HuH-7.5 (cell line): ENCODE measurements at regions not wholly inside any gene's neighbourhood (a gene's known extent, or its start where the extent isn't known, plus 50 kb on each side); places are given as distances from the start of the nearest gene placed in this dataset.
"Not testable (repeated sequence)": the region's sequence is repeated elsewhere in the genome, so short reads cannot be mapped to it uniquely, and the experiment has no call there.

Source experiments
- DNase-seq: peaks from one replicate; pipeline ENCODE4 v3.0.0; 2011; ENCODE audit warnings: low spot score

DNA sequence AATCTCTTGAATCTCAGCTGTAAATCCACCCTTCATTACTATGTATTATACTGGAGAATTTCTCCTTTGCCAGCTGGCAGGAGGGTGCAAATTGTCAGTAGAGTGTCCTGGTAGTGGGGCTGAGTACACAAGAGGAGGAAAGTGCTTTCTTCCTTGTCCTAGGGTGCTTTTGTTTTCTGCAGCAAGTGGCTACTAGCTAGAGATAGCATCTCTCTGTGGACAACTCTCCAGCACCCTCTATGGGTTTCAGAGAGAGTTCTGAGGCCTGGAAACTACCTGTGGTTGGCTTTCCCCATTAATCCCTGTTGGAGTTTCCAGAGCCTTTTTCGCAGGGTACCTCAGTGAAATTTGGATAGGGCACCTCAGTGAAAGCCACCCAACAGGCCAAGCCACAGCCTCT is 422.5 kb upstream of the RGS17 start:
- no peak for DNase-seq

DNA sequence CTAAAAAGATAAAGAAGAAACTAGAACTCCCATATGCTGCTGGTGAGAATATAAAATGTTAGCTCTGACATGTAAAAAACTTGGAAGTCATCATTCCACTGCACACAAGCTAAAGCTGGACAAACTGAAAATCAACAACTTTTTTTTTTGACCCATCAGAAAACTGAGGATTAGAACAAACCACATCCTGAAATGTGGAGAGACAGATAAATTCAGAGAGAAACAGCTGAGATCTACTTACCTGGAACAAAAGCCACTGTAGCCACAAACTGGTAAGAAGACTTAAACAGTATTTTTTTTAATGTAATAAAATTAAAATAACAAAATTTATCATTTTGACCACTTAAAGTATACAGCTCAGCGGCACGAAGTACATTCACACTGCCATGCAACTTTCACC is 408.5 kb upstream of the RGS17 start:
- DNase-seq, result no peak

DNA sequence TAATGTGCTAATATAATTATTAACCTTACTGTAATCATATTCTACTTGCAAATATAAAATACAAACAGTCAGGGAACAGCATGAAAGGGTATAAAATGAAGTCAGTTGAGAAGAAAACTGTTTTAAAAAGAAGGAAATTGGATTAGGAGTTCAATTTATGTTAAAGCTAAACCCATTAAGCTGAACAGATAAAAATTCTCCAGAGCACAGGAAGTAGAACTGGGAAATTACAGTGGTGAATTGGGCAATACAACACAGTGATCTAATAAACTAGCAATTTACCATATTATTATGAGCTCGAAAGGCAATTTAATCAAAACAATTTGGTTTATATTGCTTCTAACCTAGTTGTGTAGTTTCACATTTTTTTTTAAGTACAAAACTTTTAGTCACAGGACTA is 407.4 kb upstream of the RGS17 start:
- DNase-seq, result no peak

DNA sequence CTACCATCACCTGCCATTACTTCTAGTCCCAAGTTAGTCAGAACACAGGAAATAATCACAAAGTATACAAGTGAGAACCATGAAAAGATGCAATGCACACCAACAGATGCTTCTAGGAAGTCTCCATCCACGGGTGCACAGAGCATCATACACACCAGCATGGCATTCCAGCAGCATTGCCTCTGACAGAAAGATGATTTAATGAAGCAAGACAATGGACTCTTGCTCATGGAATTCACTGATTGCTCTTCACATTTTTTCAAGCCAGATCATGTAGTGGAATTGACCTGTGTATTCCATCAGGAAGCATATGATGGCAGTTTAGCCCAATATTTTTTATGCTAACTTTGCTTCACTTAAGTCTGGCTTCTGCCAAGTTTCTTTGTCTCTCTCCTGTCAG is 406.3 kb upstream of the RGS17 start:
- no peak for DNase-seq

DNA sequence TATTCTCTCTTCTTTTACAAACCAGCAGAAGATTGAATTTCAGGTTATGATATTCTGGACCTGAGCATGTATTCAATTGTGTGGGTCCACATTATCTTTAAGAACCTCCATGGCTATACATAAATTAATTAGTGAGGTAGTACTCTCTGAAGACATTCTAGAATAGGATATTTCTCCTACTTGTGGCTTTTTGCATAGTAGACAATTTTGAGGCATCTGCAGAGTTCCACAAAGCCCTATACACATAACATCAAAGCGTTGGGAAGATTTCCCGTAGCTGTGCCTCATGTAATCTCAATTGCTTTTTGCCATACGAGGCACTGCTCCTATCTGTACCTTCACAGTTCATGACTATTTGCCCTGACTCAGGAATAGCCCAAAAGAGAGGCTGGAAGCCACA is 395.4 kb upstream of the RGS17 start:
- no peak for DNase-seq

DNA sequence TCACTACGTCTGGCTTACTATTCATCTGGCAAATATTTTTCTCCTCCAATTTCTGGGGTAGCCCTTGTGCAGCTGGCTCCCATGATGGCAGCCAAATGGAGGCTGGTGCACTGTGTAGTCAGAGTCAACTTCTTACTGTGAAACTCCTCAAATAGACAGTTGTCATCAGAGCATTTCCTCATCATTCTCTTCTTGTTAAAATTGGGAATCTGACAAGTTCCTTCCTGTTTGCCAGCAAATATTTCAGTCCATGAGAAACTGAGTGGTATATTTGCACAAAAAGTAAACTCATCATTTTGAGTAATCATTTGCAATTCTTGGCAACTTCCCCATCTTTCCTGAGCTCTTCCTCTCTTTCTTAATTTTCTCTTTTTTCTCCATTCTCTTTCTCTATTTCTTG is 394.9 kb upstream of the RGS17 start:
- DNase-seq, result no peak

DNA sequence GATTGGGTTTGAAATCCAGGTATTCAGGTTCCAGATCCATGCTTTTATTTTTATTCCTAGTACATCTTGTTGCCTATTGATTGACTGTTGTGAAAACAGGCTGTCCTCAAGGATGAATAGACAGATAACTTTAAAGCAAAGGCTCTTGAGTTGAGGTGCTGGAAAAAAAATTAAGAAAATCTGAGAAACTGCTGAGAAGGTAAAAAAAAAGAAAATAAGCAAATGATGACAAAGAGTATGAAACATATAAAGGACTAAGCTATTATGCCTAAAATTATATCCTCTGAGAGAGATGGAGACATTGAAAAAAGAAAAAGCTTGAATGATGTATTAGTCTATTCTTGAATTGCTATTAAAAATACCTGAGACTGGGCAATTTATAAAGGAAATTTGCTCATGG is 392.3 kb upstream of the RGS17 start:
- DNase-seq, result no peak

DNA sequence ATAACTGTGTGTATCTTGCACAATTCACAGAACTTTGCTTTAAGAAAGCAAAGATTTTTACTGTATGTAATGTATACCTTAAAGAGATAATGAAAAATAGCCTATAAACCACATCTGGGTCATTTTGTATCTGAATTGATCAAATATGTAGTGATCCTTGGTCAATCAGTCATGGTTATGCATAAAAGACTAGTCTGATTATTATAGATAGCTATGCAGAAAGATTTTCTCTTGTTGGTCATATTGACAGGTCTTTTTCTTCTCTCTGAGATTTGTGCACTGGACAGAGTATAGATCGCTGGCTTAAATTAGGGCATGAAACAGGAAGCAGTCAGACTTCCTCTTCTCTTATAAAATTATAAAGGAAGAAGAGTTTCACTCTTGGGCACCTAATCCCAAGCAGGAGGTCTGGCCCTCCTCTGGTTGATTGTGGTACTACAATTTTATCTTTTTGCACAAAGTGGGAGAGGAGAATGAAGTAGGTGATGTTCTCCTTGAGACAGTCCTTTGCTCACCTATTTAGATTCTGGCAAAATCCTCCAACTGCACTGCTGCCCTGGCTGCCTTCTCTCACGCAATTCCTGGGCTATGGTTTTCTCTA is 380.9 kb upstream of the RGS17 start:
- DNase-seq, result peak; percentile 5

DNA sequence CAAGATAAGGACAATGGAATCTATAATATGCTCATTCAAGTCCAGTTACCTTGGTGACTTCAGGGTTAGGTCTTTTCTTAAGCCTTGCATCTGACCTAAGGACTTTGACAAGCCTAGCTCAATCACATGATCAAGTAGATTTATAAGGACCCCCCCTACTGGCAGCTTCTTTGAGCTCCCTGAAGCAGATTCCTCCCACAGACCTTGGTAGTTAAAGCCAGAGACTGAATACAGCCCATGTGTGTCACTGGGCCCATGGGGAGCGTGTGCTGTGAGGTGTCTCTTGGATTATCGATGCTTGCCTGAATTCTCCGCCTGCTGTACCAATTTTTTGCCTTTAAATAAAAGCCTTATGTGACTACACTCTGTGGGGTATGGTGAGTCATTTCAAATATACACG is 372.7 kb upstream of the RGS17 start:
- no peak for DNase-seq

DNA sequence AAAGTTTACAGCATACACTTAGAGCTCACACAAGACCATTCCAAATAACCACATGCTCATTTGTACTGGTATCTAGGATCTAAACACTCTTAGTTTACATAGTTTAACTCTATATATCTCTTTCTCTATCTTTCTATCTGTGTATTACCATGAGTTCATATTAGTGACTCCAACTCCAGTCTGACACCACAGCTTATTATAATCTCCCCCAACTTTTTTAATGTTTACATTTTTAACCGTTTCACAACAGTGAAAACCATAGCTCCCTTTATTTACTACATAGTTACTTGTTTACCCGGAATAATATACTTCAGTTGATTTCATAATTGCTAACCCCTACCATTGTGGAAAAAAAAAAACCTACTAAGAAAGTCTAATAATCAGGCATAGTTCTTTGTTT is 362.4 kb upstream of the RGS17 start:
- no peak for DNase-seq

DNA sequence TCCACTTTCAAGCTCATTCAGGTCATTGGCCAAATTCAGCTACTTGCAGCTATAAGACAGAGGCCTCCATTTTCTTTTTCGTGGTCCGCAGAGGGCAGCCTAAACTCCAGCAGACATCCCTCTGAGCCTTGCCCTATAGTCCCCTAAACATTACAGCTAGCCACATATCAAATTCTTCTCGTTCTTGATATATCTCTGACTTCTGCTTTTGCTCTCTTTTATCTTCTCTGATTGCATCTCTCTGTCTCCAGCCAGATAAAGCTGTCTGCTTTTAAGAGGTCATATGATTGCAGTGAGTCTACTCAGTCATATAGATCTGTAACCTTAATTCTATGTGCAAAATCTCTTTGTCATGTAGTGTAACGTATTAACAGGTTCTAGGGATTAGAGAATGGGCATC is 358.4 kb upstream of the RGS17 start:
- DNase-seq, result no peak

DNA sequence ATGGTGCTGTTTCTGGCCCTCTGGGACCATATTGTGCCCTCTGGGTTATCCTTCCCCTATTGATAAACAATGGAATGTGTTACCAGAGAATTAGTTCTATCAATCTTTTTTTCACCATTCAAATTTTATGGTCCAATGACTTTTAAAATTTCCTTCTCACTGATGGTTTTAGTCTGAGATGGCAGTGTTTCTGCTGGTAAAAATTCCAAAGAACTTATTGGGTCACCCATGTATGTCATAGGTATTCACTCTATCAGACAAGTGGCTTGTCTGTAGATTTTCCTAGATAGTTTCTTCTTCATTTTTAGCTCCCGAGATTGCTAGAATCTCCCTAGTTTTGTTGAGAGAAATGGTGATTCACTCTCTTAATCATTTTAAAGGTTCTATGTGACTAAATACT is 357.2 kb upstream of the RGS17 start:
- DNase-seq, result no peak

DNA sequence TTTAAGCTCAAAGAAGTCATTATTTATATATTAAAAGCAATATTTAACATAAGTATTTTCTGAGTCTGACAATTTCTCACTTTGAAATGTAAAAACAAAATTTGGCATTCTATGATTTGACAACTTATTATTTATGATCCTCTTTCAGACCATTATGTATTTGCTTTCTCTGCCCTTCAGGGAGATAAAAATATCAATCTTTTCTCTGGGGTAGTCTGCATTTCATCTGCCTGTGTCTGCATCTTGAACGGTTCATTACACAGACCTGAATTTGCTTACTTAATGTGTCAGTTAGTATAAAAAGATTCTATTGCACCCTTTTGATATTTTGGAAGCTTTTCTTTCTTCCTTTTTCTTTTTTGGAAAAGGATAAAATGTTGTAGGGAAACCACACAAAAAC is 354.0 kb upstream of the RGS17 start:
- DNase-seq, result no peak

DNA sequence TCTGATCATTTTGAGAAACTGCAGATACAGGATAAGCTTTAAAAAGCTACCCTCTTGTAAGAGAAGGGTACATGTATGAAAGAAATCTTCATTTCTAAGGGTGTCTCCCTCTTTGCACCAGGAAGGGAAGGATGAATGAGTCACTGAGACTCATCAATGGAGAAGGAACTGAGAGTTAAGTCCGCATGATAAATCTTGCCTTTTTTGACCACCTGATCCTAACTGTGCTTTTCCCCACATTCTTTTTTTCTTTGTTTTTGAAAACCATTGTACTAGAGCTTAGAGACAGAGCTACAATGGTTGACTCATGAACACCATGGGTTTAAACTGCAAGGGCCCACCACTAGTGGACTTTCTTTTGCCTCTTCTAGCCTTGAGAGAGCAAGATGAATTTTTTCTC is 353.0 kb upstream of the RGS17 start:
- DNase-seq, result no peak

DNA sequence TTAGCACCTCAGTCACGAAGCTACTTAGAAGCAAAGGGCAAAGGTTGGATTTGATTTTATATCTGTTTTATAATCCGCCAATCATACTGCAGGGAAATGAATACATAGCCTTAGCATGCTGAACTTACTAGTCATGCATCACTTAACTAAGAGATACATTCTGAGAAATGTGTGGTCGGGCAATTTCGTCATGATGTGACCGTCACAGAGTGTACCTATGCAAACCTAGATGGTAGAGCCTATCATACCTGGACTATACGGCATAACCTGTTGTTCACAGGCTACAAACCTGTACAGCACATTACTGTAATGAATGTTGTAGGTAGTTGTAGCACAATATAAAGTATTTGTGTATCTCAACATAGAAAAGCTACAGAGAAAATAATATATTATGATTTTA is 345.2 kb upstream of the RGS17 start:
- DNase-seq, result no peak

DNA sequence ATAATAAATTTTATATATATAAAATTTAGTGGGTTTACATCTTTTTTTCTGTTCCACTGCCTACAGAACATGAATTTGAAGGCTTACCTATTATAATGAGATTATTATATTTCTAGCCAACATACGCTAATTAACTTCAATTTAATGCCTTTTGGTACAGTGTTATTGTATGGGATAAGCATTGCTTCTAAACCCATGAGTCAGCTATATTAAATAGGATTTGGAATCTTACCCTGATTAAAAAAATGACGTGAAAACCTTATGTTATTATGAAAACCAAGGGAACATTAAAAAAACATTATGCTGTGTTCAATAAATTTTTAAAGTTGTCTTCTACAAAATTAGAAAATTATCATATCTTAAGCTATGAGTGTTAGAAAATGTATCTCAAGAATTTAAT is 334.0 kb upstream of the RGS17 start:
- DNase-seq, result no peak

DNA sequence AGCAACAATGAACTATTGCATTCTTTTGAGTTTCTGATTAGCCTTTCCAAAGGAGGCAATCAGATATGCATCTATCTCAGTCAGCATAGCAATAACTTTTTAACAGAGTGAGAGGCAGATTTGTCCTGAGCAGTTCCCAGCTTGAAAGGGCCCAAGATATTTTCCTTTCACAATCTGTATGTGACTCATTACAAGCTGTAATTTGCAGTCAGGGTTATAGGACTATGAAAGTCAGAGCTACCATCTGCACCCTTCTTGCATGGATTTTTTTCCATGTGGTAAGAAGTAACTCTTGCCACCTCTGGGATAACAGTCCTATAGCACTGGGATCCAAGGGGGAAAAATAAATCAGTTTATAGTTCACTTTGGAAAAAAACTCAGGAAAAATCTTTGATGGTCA is 318.2 kb upstream of the RGS17 start:
- DNase-seq, result no peak

DNA sequence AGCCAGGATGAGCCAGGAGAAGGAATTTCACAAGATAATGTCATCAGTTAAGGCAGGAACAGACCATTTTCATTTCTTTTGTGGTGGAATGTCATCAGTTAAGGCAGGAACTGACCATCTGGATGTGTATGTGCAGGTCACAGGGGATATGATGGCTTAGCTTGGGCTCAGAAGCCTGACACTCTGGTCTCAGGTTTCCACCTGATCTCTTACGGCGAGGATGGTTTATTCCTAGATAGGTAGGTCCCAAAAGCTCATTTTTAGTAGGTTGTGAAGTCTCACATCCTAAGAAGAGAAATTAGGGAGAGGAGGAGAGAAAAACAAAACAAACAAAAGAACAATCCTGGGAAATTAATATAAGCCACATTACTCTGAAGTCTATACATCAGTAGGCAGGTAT is 311.7 kb upstream of the RGS17 start:
- DNase-seq, result not testable (repeated sequence)

DNA sequence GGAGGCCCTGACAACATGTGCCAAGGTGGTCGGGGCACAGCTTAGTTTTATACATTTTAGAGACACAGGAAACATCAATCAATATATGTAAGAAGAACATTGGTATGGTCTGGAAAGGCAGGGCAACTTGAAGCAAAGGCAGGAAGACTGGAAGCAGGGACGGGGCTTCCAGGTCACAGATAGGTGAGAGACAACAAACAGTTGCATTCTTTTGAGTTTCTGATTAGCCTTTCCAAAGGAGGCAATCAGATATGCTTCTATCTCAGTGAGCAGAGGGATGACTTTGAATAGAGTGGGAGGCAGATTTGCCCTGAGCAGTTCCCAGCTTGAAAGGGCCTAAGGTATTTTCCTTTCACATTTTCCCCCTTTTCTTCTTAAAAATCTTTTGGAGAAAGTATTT is 311.0 kb upstream of the RGS17 start:
- no peak for DNase-seq

DNA sequence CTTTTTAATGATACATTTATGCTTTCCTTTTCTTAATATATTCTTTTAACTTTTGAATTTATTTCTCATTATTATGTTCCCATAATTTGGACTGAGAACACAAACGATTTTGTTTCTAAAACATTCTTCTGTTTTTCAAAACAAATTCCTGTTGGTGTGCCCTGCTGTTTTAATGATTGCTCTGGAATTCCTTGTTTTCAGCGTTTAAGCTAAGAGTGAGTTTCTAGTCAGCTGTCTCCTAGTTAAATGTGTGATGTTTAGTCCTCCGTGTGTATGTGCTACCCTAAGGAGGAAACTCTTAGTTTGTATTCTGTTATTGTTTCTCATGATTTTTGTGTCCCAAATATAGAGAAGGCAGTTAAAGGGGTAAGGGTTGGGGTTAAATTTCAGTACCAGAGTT is 306.1 kb upstream of the RGS17 start:
- DNase-seq, result no peak

DNA sequence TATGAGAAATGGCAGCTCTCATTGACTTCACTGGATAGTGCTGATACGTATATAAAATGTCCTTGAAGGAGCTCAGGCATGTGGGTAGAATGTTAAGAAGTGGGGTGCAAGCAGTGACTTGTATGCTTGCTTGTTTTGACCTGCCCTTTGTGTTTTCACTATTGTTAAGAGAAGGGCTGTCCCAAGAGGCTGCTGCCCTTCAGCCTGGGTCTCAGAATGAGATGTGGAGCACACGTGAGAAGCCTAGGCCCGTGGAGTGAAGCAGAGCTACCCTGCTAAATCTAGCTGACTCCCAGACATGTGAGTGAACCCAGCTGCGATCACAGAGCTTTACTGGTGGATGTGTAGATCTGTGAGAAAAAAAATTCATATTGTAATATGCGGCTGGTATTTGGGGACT is 305.3 kb upstream of the RGS17 start:
- no peak for DNase-seq

DNA sequence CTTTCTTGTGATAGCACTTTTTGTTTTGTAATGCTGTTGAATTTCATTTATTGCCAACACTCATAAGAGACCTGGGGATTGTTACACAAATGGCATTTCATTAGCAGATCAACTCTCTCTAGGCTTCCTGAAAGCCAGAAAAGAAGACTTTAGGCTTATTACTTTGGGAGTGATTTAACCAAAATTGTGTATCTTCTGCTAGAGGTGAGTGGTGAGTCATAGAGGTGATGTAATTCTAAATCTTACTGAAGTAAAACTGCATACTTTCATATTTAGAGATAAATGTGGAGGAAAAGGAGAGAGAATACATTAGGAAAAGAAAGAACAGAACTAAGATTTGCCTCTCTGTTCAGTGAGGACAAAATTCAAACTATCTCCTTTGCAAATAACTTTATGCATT is 304.7 kb upstream of the RGS17 start:
- no peak for DNase-seq

DNA sequence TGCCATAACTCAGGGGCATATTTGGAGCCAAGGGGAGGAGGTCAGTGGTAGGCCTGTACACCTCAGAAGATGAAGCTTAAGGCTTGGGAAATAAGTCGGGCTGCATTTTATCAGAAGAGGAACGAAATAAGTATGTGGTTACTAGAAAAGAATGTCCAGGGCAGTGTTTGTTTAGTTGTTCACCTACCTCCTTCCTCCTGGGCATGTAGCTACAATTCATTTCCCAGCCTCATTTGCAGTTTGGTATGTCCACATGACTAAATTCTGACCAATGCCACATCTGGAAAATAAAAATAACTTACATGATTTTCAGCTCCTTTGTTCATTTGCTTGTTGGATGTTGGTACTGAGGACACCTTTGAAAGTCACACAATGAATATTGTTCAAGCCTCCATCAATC is 294.5 kb upstream of the RGS17 start:
- DNase-seq, result no peak

DNA sequence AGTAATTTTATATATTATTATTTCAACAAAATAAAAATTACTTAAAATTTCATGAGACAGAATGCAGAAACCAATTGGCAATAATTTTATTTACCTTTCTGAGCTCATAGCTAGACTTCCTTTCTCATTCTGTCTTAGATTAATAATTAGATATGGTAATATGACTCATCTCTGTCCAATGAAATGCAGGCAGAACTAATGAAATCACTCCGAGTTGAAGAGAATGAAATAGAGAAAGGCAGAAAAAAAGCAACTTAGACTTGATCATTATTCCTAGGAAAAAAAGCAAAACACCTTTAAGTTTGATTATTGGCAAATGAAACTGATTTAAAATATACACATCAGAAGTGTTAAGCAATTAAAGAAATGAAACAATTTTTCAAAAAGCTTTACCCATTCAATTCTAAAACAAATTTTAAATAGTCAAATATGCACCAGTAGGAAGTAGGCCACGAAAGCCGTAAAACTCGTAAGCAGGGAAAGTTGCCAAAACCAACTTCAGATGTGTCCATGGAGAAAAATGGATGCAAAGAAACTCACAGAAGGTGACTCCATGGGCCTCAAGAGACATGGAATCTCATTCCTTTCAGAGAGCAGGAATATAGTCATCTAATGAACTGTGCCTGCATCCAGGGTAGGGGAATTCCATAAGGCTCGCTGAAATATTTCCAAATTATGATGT is 293.8 kb upstream of the RGS17 start:
- DNase-seq, result no peak

DNA sequence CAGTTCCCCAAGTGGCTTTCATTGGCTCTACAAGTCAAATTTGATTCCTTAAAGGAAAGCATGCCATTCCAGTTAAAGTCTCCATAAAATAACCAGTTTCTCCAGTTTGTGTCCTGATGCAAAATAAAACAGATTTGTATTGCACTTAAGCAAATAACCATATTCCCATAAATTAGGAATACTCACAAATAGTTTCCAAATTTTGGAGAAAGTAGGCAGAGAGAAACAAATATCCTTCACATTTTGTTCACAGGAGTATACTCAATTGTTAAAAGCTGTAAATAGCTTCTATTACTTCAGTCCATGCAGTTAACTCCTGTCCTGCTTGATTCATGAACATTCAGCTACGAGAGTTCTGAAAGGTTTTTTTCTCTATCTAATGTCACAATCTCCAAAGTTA is 281.4 kb upstream of the RGS17 start:
- DNase-seq, result no peak
